CD4-positive, alpha-beta T cell treated with Interleukin-17A for 4 hours (primary cell): ENCODE measurements at regions not wholly inside any gene's neighbourhood (a gene's known extent, or its start where the extent isn't known, plus 50 kb on each side); places are given as distances from the start of the nearest gene placed in this dataset.
A peak's percentile ranks its signal among the peaks of the same experiment; 100 is the strongest.

Source experiments
- DNase-seq: peaks from one replicate; pipeline ENCODE4 v3.0.0-alpha.2; 2020; ENCODE audit warnings: mixed read lengths

- no peak for DNase-seq
These were observed 234.5 kb downstream of the METTL4 start for GRCh38 chr18:2336690-2337392.

GRCh38 chr18:2337552-2338141, 233.7 kb downstream of the METTL4 start:
- DNase-seq = peak; percentile 57

- no peak for DNase-seq
These were observed 232.7 kb downstream of the METTL4 start for GRCh38 chr18:2338601-2339000.

- no peak for DNase-seq
These were observed 231.0 kb downstream of the METTL4 start for GRCh38 chr18:2340335-2340734.

DNA sequence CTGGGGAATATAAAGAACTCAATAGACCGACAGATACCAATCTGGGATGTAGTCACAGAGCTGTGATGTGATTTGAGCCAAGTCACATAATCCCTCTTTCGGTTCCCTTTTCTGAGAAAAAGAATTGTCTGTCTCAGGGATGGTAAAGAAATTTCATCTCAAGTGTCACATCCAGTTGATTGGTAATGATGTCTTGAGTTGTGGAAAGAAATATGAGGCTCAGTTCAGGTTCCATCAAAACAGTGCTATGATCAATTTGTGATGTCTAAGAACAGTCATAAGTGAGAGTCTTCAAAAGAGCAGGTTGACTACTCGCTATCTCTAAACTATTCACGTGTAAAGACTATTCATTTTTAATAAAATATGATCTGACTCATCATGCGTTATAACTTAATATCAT, 223.3 kb downstream of the METTL4 start:
- no peak for DNase-seq

DNA sequence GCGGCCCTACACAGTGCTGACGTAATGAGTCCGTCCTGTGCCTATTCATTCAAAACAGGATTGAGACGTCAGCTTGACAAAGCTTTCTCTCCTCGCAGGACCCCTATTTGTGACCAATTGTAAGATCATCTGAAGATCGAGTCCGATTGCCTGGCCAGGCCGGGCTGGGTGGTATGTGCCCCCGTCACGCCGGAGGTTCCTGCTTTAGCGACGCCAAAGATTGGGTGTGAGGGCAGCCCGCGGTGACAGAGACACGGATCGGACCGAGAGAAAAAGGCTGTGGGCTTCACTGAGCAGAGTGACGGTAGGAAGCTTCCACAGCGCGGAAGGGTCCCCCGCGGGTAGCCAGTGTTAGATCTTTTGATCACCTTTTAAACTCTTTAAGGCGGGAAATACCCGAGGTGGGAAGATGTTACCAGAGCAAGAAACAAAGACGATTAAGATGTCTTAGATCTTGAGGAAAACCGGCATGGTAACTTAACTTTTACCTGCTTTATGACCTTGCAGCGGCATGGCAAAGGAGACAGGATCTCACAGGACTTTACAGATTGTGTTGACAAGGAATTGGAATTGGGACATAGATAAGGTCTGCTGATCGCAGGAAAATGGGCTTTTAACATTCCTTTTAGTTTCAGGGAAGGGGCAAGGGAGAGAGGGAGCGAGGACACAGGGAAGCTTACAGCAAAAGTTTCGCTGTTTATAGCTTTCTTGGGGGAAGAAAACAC, 220.0 kb downstream of the METTL4 start:
- DNase-seq = no peak

- no peak for DNase-seq
These were observed 217.0 kb downstream of the METTL4 start for GRCh38 chr18:2354292-2354691.

DNA sequence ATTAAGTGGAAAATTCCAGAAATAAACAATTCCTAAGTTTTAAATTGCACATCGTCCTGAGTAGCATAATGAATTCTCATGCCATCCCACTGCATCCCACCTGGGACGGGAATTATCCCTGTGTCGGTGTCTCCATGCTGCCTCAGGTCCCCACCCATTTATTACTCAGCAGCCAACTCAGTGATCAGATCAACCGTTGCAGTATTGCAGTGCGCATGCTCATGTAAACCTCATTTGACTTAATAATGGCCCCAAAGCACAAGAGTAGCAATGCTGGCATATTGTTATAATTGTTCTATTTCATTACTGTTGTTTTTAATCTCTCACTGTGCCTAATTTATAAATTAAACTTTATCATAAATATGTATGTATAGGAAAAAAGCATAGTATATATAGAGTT, 214.4 kb downstream of the METTL4 start:
- no peak for DNase-seq

GRCh38 chr18:2360861-2361260, 210.4 kb downstream of the METTL4 start:
- no peak for DNase-seq

GRCh38 chr18:2368102-2368501, 203.2 kb downstream of the METTL4 start:
- DNase-seq = no peak

DNA sequence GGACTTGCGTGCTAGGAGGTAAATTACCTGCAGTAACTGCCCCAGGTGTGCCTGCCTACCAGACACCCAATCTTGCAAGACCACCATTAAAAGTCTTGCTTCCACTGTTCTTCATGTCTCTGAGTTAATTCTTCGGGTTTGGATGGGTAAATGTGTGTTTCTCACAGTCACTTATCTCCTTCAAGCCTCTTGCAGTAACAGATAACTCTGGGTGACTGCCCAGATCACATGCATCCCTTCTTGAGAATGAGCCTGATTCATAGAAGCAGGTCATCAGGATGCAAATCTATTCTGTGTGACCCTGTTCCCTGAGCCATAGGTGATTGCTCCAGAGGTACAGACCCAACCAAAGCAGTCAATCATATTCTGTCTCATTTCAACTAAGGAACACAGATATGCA, 194.6 kb downstream of the METTL4 start:
- DNase-seq = no peak

DNA sequence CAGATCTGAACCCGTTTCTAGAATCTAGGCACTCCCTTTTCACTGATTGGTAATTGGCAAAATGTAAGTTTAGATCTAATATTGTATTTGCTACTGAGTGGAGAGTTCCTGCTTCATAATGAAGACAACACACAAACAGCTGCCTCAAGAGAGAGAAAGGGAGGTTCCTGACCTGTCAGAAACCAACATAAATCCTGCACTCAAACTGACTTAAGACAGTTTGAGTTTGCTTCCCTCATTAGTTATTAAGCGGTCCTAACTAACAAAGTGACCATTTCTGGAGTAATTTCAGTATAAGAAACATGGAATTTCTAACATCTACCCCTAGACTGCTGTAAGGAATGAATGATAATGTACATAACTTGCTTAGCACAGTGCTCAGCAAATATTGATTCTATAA, 191.2 kb downstream of the METTL4 start:
- no peak for DNase-seq

- no peak for DNase-seq
These were observed 189.8 kb downstream of the METTL4 start for GRCh38 chr18:2381539-2381938.

GRCh38 chr18:2387588-2387987, 183.7 kb downstream of the METTL4 start:
- no peak for DNase-seq

GRCh38 chr18:2390158-2390557, 181.1 kb downstream of the METTL4 start:
- DNase-seq = no peak

DNA sequence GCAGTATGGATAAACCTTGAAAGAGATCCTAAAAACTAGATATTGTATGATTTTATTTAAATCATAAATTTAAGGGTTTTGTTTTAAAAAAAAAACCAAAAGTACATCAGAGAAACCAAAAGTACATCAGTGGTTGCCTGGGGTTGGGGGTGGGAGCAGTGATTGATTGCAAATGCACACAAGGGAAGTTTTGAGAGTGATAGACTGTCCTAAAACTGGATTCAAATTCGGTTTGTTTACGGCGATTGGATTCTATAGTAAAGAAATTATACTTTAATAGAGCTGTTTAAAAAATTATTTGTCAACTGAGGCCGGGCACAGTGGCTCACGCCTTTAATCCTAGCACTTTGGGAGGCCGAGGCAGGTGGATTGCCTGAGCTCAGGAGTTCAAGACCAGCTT, 179.8 kb downstream of the METTL4 start:
- DNase-seq = no peak

DNA sequence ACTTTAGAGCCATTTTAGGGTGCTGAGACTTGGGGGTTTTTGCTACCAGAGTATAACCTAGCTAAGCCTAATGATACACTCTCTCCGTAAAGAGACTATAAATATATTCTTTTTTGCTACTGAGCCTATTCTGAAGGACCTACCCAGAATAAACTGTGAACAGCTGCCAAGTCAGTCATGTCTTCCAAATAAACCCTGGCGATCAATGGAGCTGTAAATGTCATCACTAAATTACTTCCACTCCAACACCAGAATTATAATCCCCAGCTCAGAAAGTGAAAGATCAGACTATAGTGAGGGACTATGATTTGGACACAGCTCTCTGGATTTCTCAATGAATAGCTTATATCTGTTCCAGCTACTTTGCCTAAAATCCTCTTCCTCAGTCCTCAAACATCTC, 178.9 kb downstream of the METTL4 start:
- no peak for DNase-seq

DNA sequence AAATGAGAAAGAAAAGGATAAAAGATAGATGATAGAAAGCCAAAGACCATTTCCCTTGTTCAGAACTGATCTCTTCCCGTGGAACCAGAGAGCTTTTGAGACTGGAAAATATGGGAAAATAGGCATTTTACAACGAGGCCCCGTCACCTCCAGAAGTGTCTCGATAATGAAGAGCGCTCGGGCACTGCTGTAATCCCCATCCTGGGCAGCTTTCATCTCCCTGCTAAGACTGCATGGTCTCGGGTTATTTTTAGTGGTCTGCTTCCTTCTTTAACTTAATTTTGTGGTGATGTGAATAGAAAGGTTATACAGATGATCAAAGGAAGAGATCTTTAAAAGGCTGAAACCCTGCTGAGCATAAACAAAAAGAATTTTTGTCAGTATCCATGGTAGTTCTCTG, 176.6 kb downstream of the METTL4 start:
- no peak for DNase-seq

DNA sequence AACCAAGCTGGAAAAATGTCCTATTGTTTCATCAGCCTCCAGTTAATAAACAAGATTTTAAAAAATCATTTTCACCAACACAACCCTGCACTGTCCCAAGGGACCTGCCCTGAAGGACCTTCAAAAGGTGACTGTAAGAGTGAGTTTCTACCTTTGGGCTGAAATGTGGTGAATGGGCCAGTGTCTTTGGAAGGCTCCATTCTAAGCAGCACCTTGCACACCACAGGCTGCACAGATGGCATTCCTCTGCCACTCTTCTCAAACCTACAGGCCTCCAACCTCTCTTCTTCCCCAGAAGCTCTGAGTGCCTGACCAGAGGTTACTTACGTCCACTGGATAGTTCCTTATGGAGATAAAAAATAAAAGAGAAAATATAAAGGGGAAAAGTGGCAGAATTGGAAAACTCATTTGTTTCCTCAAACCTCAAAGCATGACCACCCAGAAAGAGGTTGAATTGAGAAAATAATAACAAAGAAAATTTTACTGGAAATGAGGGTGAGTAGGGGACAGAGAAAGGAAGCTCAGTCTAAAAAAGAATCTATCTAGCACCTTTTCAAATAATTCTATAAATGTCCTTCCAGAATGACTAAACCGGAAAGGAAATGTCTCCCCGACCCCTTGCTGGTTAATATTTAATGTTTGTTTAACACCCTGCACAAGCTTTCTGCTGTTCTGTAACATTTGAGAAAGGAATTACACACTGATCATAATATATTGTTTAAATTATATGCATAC, 175.7 kb downstream of the METTL4 start:
- no peak for DNase-seq

DNA sequence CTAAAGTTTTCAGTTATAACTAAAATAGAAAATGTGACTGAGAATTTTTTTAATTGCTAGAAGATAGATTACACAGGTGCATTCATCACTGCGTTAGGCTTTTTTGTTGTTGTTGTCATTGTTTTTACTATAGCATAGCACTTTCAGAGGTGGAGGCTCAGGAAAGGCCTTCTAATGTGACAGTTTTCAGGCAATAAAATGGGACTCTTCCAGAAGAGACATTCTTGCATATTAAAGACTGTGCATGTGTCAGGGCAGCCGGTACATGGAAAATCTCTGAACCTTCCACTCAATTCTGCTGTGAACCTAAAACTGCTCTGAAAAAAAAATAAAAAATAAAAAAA, 175.2 kb downstream of the METTL4 start:
- no peak for DNase-seq

GRCh38 chr18:2400701-2401196, 170.6 kb downstream of the METTL4 start:
- DNase-seq = no peak

- DNase-seq = no peak
These were observed 169.2 kb downstream of the METTL4 start for GRCh38 chr18:2402084-2402483.

DNA sequence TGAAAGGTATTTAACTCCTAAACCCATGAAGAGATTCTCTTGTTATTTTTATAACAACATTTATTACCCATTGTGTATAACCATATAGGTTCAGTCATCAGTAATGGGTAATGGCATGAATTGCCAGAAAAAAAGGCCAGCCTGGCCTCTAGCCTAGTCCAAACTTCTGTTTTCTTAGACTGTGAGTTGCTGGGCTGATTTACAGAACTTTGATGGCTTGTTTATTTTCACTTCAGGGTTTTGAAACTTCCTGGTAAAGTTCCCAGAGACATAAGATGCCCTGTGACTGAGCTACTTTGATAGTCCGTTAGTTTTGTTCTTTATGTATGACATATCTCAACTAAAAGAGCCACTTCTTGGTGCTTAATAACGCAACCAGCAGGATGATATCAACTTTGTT, 164.8 kb downstream of the METTL4 start:
- no peak for DNase-seq

- DNase-seq = no peak
These were observed 163.3 kb downstream of the METTL4 start for GRCh38 chr18:2407961-2408360.
